CD14-positive monocyte (primary cell): ENCODE measurements at regions not wholly inside any gene's neighbourhood (a gene's known extent, or its start where the extent isn't known, plus 50 kb on each side); places are given as distances from the start of the nearest gene placed in this dataset.

Source experiments
- DNase-seq, 3 donors: peaks; one replicate each; pipeline ENCODE4 v3.0.0-alpha.2; 2011 to 2022
- H2AFZ ChIP-seq: 2 replicates; pipeline ENCODE4 v1.6.0; 2012; ENCODE audit warnings: mild to moderate bottlenecking, low read depth, low read length, inconsistent platforms; ENCODE audit not compliant: insufficient read depth, poor library complexity, severe bottlenecking
- H3K27ac ChIP-seq, 2 donors: 1 replicate in 1 of 2; 2 replicates in 1 of 2; pipeline ENCODE4 v1.5.1; 2012 to 2013; ENCODE audit warnings: low read length in 2 of 2, control low read depth in 1 of 2, inconsistent platforms in 1 of 2, low read depth in 1 of 2, mild to moderate bottlenecking in 1 of 2
- H3K27me3 ChIP-seq, 2 donors: one replicate each; pipeline versions ENCODE4 v1.6.0 to v1.6.1; 2011 to 2013; ENCODE audit warnings: low read length in 2 of 2; ENCODE audit not compliant: control insufficient read depth in 2 of 2, insufficient read depth in 2 of 2
- H3K36me3 ChIP-seq, 2 donors: replicated peaks in 1 of 2; 1 replicate in 1 of 2; 2 replicates in 1 of 2; pipeline versions ENCODE4 v1.5.1 to v1.6.1; 2012 to 2013; ENCODE audit warnings: low read length in 2 of 2, control low read depth in 1 of 2, inconsistent platforms in 1 of 2, mild to moderate bottlenecking in 1 of 2; ENCODE audit not compliant: insufficient read depth in 2 of 2, control insufficient read depth in 1 of 2
- H3K4me1 ChIP-seq, 2 donors: 1 replicate in 1 of 2; 2 replicates in 1 of 2; pipeline versions ENCODE4 v1.5.1 to v1.6.1; 2012 to 2013; ENCODE audit warnings: low read length in 2 of 2, control low read depth in 1 of 2, inconsistent platforms in 1 of 2, mild to moderate bottlenecking in 1 of 2, moderate library complexity in 1 of 2; ENCODE audit not compliant: insufficient read depth in 2 of 2, control insufficient read depth in 1 of 2
- H3K4me2 ChIP-seq: replicated peaks from 2 replicates; pipeline ENCODE3; 2012; ENCODE audit warnings: low read length, moderate library complexity, mild to moderate bottlenecking; ENCODE audit not compliant: poor library complexity, severe bottlenecking; ENCODE audit errors: extremely low read depth
- H3K4me3 ChIP-seq, 3 experiments: fragments of 200-600 bp in 1 of 3; sonication (generic) in 1 of 3; replicated peaks in 1 of 3; 1 replicate in 2 of 3; 2 replicates in 1 of 3; pipeline ENCODE4 v1.5.1; 2011 to 2013; ENCODE audit warnings: low read length in 3 of 3, mild to moderate bottlenecking in 3 of 3, control low read depth in 2 of 3, low read depth in 2 of 3, inconsistent platforms in 1 of 3, moderate library complexity in 1 of 3
- H3K79me2 ChIP-seq: 2 replicates; pipeline ENCODE4 v1.6.0; 2012; ENCODE audit warnings: mild to moderate bottlenecking, control low read depth, inconsistent platforms, low read length, moderate library complexity; ENCODE audit not compliant: insufficient read depth
- H3K9ac ChIP-seq: 2 replicates; pipeline ENCODE4 v1.6.0; 2017; ENCODE audit warnings: low read length, mild to moderate bottlenecking; ENCODE audit not compliant: insufficient read depth, poor library complexity, severe bottlenecking
- H3K9me3 ChIP-seq, 2 donors: replicated peaks in 1 of 2; 1 replicate in 1 of 2; 2 replicates in 1 of 2; pipeline versions ENCODE4 v1.5.1 to v1.6.1; 2012 to 2013; ENCODE audit warnings: low read length in 2 of 2, control low read depth in 1 of 2; ENCODE audit not compliant: control insufficient read depth in 1 of 2, insufficient read depth in 1 of 2
- H4K20me1 ChIP-seq: 2 replicates; pipeline ENCODE4 v1.6.0; 2012; ENCODE audit warnings: mild to moderate bottlenecking, low read length, control low read depth, moderate library complexity; ENCODE audit not compliant: insufficient read depth
- H3K27ac Mint-ChIP-seq, 7 donors: one replicate each; pipeline ENCODE4 v1.8.0; 2020; ENCODE audit warnings: mild to moderate bottlenecking in 7 of 7, mixed read lengths in 7 of 7, moderate library complexity in 6 of 7, inconsistent platforms in 2 of 7
- H3K27me3 Mint-ChIP-seq, 3 donors: one replicate each; pipeline ENCODE4 v1.8.0; 2021 to 2022; ENCODE audit warnings: low read depth in 3 of 3, mild to moderate bottlenecking in 3 of 3, mixed read lengths in 3 of 3, moderate library complexity in 3 of 3, inconsistent platforms in 1 of 3
- H3K36me3 Mint-ChIP-seq, 2 donors: one replicate each; pipeline ENCODE4 v1.8.0; 2020; ENCODE audit warnings: mixed read lengths in 2 of 2, inconsistent platforms in 1 of 2, mild to moderate bottlenecking in 1 of 2
- H3K4me1 Mint-ChIP-seq: one replicate; pipeline ENCODE4 v1.8.0; 2020; ENCODE audit warnings: mild to moderate bottlenecking, mixed read lengths
- H3K4me3 Mint-ChIP-seq, 2 donors: one replicate each; pipeline ENCODE4 v1.8.0; 2020; ENCODE audit warnings: mild to moderate bottlenecking in 2 of 2, mixed read lengths in 2 of 2, moderate library complexity in 1 of 2
- H3K9me3 Mint-ChIP-seq, 7 donors: one replicate each; pipeline ENCODE4 v1.8.0; 2020 to 2022; ENCODE audit warnings: mixed read lengths in 7 of 7, mild to moderate bottlenecking in 6 of 7, moderate library complexity in 6 of 7, inconsistent platforms in 2 of 7
- WGBS: methylation state at CpG from one replicate; pipeline ENCODE4 v1.1.5; 2013; ENCODE audit warnings: missing lambda C conversion rate; ENCODE audit not compliant: insufficient coverage; 5-methylcytosine and 5-hydroxymethylcytosine counted together
- intact Hi-C, 2 donors: fragments of 100-400 bp; cut with micrococcal nuclease; formaldehyde crosslinking; loops; one replicate each; pipeline versions ENCODE4 v1.15.0 to v1.15.1; 2023
- TF ChIP-seq, protein P1 (sequence below): fragments of 200-600 bp; IDR thresholded peaks from one replicate; pipeline ENCODE4 v1.8.0; 2022; ENCODE audit warnings: antibody characterized with exemption, mild to moderate bottlenecking

DNA sequence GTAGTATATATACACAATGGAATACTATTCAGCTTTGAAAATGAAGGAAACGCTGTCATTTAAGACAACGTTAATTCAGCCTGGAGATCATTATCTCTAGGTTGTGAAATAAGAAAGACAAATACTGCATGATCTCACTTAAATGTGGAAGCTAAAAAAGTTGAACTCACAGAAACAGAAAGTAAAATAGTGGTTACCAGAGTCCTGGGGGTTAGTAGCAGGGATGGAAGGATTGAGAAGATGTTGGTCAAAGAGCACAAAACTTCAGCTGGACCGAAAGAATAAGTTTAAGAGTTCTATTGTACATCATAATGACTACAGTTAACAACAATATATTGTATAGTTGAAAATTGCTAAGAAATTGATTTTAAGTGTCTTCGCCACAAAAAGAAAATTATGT, 670.3 kb downstream of the NR4A2 start:
- peaks cover 0 to 3% (median 0%) of the 10 kb centered on the region in 7 donors for H3K9me3 Mint-ChIP-seq

DNA sequence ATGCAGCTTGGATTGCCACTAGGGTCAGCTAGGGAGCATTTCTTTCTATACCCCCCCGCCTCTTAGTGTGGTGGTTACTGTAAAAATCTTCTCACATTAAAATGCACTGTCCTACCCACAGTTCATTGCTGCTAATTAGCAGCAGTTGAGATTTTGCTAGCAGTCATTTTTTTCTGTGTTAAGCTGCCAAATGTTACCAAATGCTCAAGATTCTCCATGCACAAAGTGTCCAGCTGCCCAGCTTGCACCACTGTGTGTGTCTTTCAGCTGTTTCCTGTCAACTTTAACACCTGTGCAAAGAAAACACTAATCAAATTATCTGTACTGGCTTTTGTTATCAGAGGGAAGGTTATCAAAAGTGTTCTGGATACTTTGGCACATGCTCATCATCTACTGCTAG, 679.3 kb downstream of the NR4A2 start:
- Histone ChIP-seq H3K27me3 (no peaks in the 10 kb centered on the region), H3K27ac (no peak overlapping the region), H3K9me3 (no peaks in the 10 kb centered on the region), H3K4me3 (no peak overlapping the region), H3K4me2 (no peak overlapping the region), H2AFZ (no peak overlapping the region), H3K36me3 (no peaks in the 10 kb centered on the region), H3K4me1 (no peaks in the 10 kb centered on the region), H4K20me1 (no peaks in the 10 kb centered on the region), H3K9ac (no peak overlapping the region), H3K79me2 (no peaks in the 10 kb centered on the region)
- Mint-ChIP-seq H3K27me3 (peaks cover 0 to 2% (median 0%) of the 10 kb centered on the region in 3 donors), H3K27ac (no peak overlapping the region), H3K9me3 (no peaks in the 10 kb centered on the region), H3K4me3 (no peak overlapping the region), H3K4me1 (no peaks in the 10 kb centered on the region), H3K36me3 (no peaks in the 10 kb centered on the region)
- TF ChIP-seq, protein P1, sequence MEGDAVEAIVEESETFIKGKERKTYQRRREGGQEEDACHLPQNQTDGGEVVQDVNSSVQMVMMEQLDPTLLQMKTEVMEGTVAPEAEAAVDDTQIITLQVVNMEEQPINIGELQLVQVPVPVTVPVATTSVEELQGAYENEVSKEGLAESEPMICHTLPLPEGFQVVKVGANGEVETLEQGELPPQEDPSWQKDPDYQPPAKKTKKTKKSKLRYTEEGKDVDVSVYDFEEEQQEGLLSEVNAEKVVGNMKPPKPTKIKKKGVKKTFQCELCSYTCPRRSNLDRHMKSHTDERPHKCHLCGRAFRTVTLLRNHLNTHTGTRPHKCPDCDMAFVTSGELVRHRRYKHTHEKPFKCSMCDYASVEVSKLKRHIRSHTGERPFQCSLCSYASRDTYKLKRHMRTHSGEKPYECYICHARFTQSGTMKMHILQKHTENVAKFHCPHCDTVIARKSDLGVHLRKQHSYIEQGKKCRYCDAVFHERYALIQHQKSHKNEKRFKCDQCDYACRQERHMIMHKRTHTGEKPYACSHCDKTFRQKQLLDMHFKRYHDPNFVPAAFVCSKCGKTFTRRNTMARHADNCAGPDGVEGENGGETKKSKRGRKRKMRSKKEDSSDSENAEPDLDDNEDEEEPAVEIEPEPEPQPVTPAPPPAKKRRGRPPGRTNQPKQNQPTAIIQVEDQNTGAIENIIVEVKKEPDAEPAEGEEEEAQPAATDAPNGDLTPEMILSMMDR: no peak
- DNase-seq: no peak
- intact Hi-C loops: no loop called here
- WGBS: no CpG with 5 or more reads among the region's 1 CpG

More for the DNA sequence above, 670.3 kb downstream of the NR4A2 start:
- Mint-ChIP-seq H3K27ac (no peak overlapping the region), H3K4me3 (no peak overlapping the region), H3K4me1 (peaks cover 2% of the 10 kb centered on the region), H3K27me3 (peaks cover 0 to 1% (median 0%) of the 10 kb centered on the region in 3 donors), H3K36me3 (no peaks in the 10 kb centered on the region)
- Histone ChIP-seq H3K36me3 (no peaks in the 10 kb centered on the region), H3K79me2 (no peaks in the 10 kb centered on the region), H3K4me1 (no peaks in the 10 kb centered on the region), H3K9me3 (no peaks in the 10 kb centered on the region), H2AFZ (no peak overlapping the region), H4K20me1 (no peaks in the 10 kb centered on the region), H3K27ac (no peak overlapping the region), H3K4me2 (no peak overlapping the region), H3K4me3 (no peak overlapping the region), H3K27me3 (no peaks in the 10 kb centered on the region), H3K9ac (no peak overlapping the region)
- DNase-seq: no peak
- TF ChIP-seq, protein P1: no peak
- intact Hi-C loops: no loop called here
- WGBS: no CpG with 5 or more reads among the region's 4 CpGs
